ENCODE measurements at regions not wholly inside any gene's neighbourhood (a gene's known extent, or its start where the extent isn't known, plus 50 kb on each side); places are given as distances from the start of the nearest gene placed in this dataset.

DNA sequence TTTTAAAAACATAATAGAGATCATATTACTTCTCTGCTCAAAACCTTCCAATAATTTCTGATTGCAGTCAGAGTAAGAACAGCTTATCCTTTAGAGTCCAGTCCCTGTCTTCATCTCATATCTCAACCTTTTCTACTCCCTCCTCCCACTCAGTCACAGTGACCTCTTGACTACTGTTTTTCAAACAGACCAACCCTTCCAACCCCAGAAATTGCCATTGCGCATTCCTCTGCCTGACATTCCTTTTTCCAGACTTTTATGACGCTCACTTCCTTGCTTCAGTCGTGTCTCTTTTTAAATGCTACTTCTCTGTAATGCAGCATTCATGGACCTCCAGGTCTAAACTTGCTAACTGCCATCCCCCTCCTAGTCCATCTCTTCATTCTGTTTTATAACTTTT lies 800.5 kb downstream of the BRINP1 start:
- no peaks in the 10 kb centered on the region for H3K9me3 ChIP-seq
- TF ChIP-seq, protein P1, sequence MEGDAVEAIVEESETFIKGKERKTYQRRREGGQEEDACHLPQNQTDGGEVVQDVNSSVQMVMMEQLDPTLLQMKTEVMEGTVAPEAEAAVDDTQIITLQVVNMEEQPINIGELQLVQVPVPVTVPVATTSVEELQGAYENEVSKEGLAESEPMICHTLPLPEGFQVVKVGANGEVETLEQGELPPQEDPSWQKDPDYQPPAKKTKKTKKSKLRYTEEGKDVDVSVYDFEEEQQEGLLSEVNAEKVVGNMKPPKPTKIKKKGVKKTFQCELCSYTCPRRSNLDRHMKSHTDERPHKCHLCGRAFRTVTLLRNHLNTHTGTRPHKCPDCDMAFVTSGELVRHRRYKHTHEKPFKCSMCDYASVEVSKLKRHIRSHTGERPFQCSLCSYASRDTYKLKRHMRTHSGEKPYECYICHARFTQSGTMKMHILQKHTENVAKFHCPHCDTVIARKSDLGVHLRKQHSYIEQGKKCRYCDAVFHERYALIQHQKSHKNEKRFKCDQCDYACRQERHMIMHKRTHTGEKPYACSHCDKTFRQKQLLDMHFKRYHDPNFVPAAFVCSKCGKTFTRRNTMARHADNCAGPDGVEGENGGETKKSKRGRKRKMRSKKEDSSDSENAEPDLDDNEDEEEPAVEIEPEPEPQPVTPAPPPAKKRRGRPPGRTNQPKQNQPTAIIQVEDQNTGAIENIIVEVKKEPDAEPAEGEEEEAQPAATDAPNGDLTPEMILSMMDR (IDR thresholded peaks at IDR 0.05; ENCODE audit: low read depth, low read length): no peak
- H3K4me3 ChIP-seq (ENCODE audit: low read depth, low read length): no peak overlapping the region
- DNase-seq: no peak
- no peaks in the 10 kb centered on the region for H3K36me3 ChIP-seq
- no peaks in the 10 kb centered on the region for H3K4me1 ChIP-seq
- no peaks in the 10 kb centered on the region for H3K27me3 ChIP-seq

DNA sequence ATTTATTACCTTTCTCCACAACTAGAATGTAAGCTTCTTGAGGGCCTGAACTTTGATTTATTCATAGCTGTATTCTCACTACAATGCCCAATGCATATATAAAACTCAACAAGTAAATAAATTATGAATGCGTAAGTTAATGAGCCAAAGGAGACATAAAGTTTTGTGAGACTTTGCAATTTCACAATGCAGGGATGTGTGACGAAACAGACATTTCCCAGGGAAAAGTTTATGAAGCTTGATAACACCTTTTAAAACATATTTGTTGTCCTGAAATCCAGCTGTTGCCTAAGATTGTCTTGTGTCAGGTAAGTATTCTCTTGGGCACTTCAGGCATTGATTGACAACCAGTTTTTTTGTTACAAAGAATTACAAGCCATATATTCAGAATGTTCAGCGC lies 800.1 kb downstream of the BRINP1 start:
- TF ChIP-seq, protein P1 (IDR thresholded peaks at IDR 0.05; ENCODE audit: low read depth, low read length): no peak
- no peaks in the 10 kb centered on the region for H3K4me1 ChIP-seq
- no peaks in the 10 kb centered on the region for H3K36me3 ChIP-seq
- no peaks in the 10 kb centered on the region for H3K27me3 ChIP-seq
- H3K4me3 ChIP-seq (ENCODE audit: low read depth, low read length): no peak overlapping the region
- DNase-seq: no peak
- no peaks in the 10 kb centered on the region for H3K9me3 ChIP-seq

DNA sequence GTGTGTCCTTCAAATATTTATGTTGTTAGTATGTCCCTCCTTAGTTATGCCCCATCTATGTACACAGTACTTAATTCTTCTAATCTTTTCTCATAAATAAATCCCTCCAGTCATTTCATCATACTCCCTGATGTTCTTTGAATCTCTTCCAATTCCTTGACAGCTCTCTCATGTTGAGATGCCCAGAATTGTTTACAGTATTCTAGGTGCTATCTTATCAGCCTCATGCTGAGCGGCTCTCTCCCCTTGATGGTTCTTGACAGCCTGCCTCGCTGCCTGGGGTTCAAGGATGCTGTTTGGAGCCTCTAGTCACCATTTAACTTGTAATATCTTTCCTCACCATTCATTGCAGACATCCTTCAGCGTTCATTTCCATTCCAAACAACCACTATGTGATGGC lies 799.2 kb downstream of the BRINP1 start:
- no peaks in the 10 kb centered on the region for H3K9me3 ChIP-seq
- H3K4me3 ChIP-seq (ENCODE audit: low read depth, low read length): no peak overlapping the region
- no peak for DNase-seq
- H3K36me3 ChIP-seq: no peaks in the 10 kb centered on the region
- H3K4me1 ChIP-seq: no peaks in the 10 kb centered on the region
- H3K27me3 ChIP-seq: no peaks in the 10 kb centered on the region
- TF ChIP-seq, protein P1 (IDR thresholded peaks at IDR 0.05; ENCODE audit: low read depth, low read length): no peak

DNA sequence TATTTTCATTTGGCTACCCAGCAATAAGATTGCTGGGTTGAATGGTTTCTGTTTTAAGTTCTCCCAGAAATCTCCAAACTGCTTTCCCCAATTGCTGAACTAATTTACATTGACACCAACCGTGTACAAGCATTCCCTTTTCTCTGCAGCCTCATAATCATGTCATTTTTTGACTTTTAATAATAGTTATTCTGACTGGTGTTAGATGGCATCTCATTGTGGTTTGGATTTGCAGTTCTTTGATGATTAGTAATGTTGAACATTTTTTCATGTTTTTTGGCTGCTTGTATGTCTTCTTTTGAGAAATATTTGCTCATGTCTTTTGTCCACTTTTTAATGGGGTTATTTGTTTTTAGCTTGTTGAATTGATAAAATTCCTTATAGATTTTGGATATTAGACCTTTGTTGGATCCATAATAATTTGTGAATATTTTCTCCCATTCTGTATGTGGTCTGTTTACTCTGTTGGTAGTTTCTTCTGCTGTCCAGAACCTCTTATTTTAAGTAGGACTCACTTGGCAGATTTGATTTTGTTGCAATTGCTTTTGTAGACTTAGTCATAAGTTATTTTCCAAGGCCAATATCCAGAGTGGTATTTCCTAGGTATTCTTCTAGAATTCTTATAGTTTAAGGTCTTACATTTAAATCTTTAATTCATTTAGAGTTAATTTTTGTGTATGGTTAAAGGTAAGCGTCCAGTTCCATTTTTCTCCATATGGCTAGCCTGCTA lies 793.7 kb downstream of the BRINP1 start:
- no peaks in the 10 kb centered on the region for H3K4me1 ChIP-seq
- DNase-seq: no peak
- TF ChIP-seq, protein P1 (IDR thresholded peaks at IDR 0.05; ENCODE audit: low read depth, low read length): no peak
- H3K4me3 ChIP-seq (ENCODE audit: low read depth, low read length): no peak overlapping the region
- no peaks in the 10 kb centered on the region for H3K36me3 ChIP-seq
- no peaks in the 10 kb centered on the region for H3K9me3 ChIP-seq
- no peaks in the 10 kb centered on the region for H3K27me3 ChIP-seq

DNA sequence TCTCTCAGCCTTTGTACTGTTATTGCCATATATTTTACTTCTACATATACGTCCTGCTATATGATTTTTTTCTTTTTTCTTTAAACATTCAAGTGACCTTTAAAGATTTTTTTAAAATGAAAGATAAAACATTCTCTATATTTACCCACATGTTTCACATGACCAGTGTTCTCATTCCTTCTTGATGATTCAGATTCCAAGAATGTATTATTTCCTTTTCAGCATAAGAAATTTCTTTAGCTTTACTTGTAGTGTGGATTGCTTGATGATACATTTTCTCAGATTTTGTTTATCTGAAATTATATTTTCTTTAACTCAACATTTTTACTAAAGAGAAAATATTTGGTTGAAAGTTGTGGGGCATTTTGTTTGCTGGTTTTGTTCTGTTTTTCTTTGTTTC lies 792.1 kb downstream of the BRINP1 start:
- no peaks in the 10 kb centered on the region for H3K27me3 ChIP-seq
- H3K36me3 ChIP-seq: no peaks in the 10 kb centered on the region
- no peak for DNase-seq
- TF ChIP-seq, protein P1 (IDR thresholded peaks at IDR 0.05; ENCODE audit: low read depth, low read length): no peak
- no peaks in the 10 kb centered on the region for H3K9me3 ChIP-seq
- no peak overlapping the region for H3K4me3 ChIP-seq (ENCODE audit: low read depth, low read length)
- H3K4me1 ChIP-seq: no peaks in the 10 kb centered on the region

DNA sequence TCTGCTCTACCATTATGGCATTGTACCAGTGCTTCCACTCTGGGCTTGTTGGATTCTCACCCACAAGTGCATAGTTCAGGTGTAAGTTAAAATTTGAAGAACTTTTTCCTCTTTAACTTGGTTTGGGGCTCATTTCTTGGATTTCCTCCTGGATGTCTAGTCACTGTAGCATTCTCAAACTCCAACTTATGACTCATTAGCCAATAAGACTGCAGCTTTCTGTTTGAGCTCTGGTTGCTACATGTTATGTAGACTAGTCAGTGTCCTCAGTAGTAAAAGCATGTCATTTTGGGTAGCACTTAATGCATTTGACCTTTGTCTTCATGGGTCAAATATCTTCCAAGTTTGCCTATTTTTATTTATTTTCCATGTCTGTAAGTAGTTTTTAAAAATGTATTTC lies 790.8 kb downstream of the BRINP1 start:
- Histone ChIP-seq H3K4me1 (no peaks in the 10 kb centered on the region), H3K36me3 (no peaks in the 10 kb centered on the region), H3K9me3 (no peaks in the 10 kb centered on the region), H3K27me3 (no peaks in the 10 kb centered on the region), H3K4me3 (ENCODE audit: low read depth, low read length) (no peak overlapping the region)
- TF ChIP-seq, protein P1 (IDR thresholded peaks at IDR 0.05; ENCODE audit: low read depth, low read length): no peak
- DNase-seq: no peak

Measured in BE2C (cell line).